SU-DHL-6 (cell line): ENCODE measurements at regions not wholly inside any gene's neighbourhood (a gene's known extent, or its start where the extent isn't known, plus 50 kb on each side); places are given as distances from the start of the nearest gene placed in this dataset.

ENCODE experiments used
- H2AFZ ChIP-seq: fragments of 200-600 bp; sonication (generic); 2 replicates; pipeline ENCODE4 v1.6.1; 2014; ENCODE audit warnings: low read depth, mild to moderate bottlenecking, moderate library complexity, mixed read lengths, antibody characterized with exemption, low read length; ENCODE audit not compliant: severe bottlenecking
- H3F3A ChIP-seq: fragments of 200-600 bp; shearing (Covaris generic); 2 replicates; pipeline ENCODE4 v1.6.0; 2016; ENCODE audit warnings: antibody characterized with exemption, mild to moderate bottlenecking; ENCODE audit not compliant: insufficient read depth
- H3K27ac ChIP-seq: fragments of 200-600 bp; sonication (generic); 2 replicates; pipeline ENCODE4 v1.5.1; 2016; ENCODE audit warnings: low read depth, mild to moderate bottlenecking, low read length, moderate library complexity, mixed read lengths
- H3K27me3 ChIP-seq: fragments of 200-600 bp; sonication (generic), shearing (Covaris generic); 2 replicates; pipeline ENCODE4 v1.6.0; 2014; ENCODE audit warnings: mild to moderate bottlenecking, low read length
- H3K36me3 ChIP-seq: fragments of 200-600 bp; sonication (generic); 2 replicates; pipeline ENCODE4 v1.6.1; 2014; ENCODE audit warnings: mild to moderate bottlenecking, low read length, mixed read lengths
- H3K4me2 ChIP-seq: fragments of 300-600, 200-600 bp; shearing (Covaris generic), sonication (generic); 2 replicates; pipeline ENCODE4 v1.6.0; 2014; ENCODE audit warnings: low read length, low read depth, mild to moderate bottlenecking; ENCODE audit not compliant: poor library complexity, severe bottlenecking
- H3K4me3 ChIP-seq: fragments of 200-600 bp; sonication (generic); 2 replicates; pipeline ENCODE4 v1.5.1; 2014; ENCODE audit warnings: antibody characterized with exemption, low read length, mild to moderate bottlenecking, mixed read lengths; ENCODE audit not compliant: insufficient read depth, poor library complexity, severe bottlenecking
- H3K79me2 ChIP-seq: fragments of 200-600 bp; sonication (generic); 2 replicates; pipeline ENCODE4 v1.6.1; 2014; ENCODE audit warnings: mild to moderate bottlenecking, low read length, moderate library complexity; ENCODE audit not compliant: insufficient read depth
- H3K9ac ChIP-seq: fragments of 200-600 bp; sonication (generic); 2 replicates; pipeline ENCODE4 v1.7.0; 2014; ENCODE audit warnings: mild to moderate bottlenecking, low read length
- H3K9me2 ChIP-seq: fragments of 200-600 bp; sonication (generic); replicated peaks from 2 replicates; pipeline ENCODE4 v1.6.1; 2014; ENCODE audit warnings: low read length; ENCODE audit not compliant: insufficient read depth
- H3K9me3 ChIP-seq: fragments of 200-600 bp; sonication (generic); 2 replicates; pipeline ENCODE4 v1.6.1; 2014; ENCODE audit warnings: low read length, mixed read lengths; ENCODE audit not compliant: insufficient read depth
- H4K20me1 ChIP-seq: fragments of 200-600 bp; sonication (generic); 2 replicates; pipeline ENCODE4 v1.6.1; 2014; ENCODE audit warnings: low read depth, mild to moderate bottlenecking, antibody characterized with exemption, low read length, moderate library complexity, mixed read lengths
- CTCF ChIP-seq: fragments of 200-600 bp; sonication (generic); IDR thresholded peaks from one replicate; pipeline ENCODE4 v1.5.1; 2017; ENCODE audit warnings: antibody characterized with exemption, mild to moderate bottlenecking, low read length, moderate library complexity; ENCODE audit not compliant: insufficient read depth, poor library complexity, severe bottlenecking
- EZH2phosphoT487 ChIP-seq: fragments of 200-600 bp; sonication (generic), shearing (Covaris generic); conservative IDR thresholded peaks from 2 replicates; pipeline ENCODE4 v1.6.1; 2018; ENCODE audit warnings: mild to moderate bottlenecking, antibody characterized with exemption, low read length, moderate library complexity, mixed read lengths

GRCh38 chr5:92713826-92714225 lies 867.2 kb downstream of the NR2F1-AS1 start:
- no peak overlapping the region for H2AFZ ChIP-seq
- H3K27ac ChIP-seq = no peak overlapping the region
- no peaks in the 10 kb centered on the region for H3K79me2 ChIP-seq
- no peaks in the 10 kb centered on the region for H4K20me1 ChIP-seq
- H3K9me2 ChIP-seq = no peaks in the 10 kb centered on the region
- no peaks in the 10 kb centered on the region for H3K27me3 ChIP-seq
- no peaks in the 10 kb centered on the region for H3K9me3 ChIP-seq
- H3K9ac ChIP-seq = no peak overlapping the region
- no peak for TF ChIP-seq CTCF
- no peak for TF ChIP-seq EZH2phosphoT487
- H3K36me3 ChIP-seq = no peaks in the 10 kb centered on the region
- H3K4me3 ChIP-seq = no peak overlapping the region
- no peaks in the 10 kb centered on the region for H3F3A ChIP-seq
- H3K4me2 ChIP-seq = no peak overlapping the region

GRCh38 chr5:92713335-92713743 lies 867.7 kb downstream of the NR2F1-AS1 start:
- H3F3A ChIP-seq = no peaks in the 10 kb centered on the region
- no peak overlapping the region for H3K4me2 ChIP-seq
- H3K9me3 ChIP-seq = no peaks in the 10 kb centered on the region
- H4K20me1 ChIP-seq = no peaks in the 10 kb centered on the region
- no peak overlapping the region for H3K27ac ChIP-seq
- H2AFZ ChIP-seq = no peak overlapping the region
- TF ChIP-seq CTCF (no peak), EZH2phosphoT487 (no peak)
- H3K36me3 ChIP-seq = no peaks in the 10 kb centered on the region
- H3K4me3 ChIP-seq = no peak overlapping the region
- H3K9me2 ChIP-seq = no peaks in the 10 kb centered on the region
- no peak overlapping the region for H3K9ac ChIP-seq
- no peaks in the 10 kb centered on the region for H3K27me3 ChIP-seq
- no peaks in the 10 kb centered on the region for H3K79me2 ChIP-seq

GRCh38 chr5:92711956-92712355 lies 869.1 kb downstream of the NR2F1-AS1 start:
- Histone ChIP-seq H3K9me2 (no peaks in the 10 kb centered on the region), H4K20me1 (no peaks in the 10 kb centered on the region), H3K4me3 (no peak overlapping the region), H3K9ac (no peak overlapping the region), H3K4me2 (no peak overlapping the region), H3K36me3 (no peaks in the 10 kb centered on the region), H3K27ac (no peak overlapping the region), H3F3A (no peaks in the 10 kb centered on the region), H3K79me2 (no peaks in the 10 kb centered on the region), H3K27me3 (no peaks in the 10 kb centered on the region), H2AFZ (no peak overlapping the region), H3K9me3 (no peaks in the 10 kb centered on the region)
- TF ChIP-seq CTCF (no peak), EZH2phosphoT487 (no peak)

GRCh38 chr5:92704590-92704989 lies 876.4 kb downstream of the NR2F1-AS1 start:
- Histone ChIP-seq H2AFZ (no peak overlapping the region), H3K27ac (no peak overlapping the region), H3K4me3 (no peak overlapping the region), H3K4me2 (no peak overlapping the region), H4K20me1 (no peaks in the 10 kb centered on the region), H3K9ac (no peak overlapping the region), H3K9me2 (no peaks in the 10 kb centered on the region), H3F3A (no peaks in the 10 kb centered on the region), H3K79me2 (no peaks in the 10 kb centered on the region), H3K36me3 (no peaks in the 10 kb centered on the region), H3K9me3 (no peaks in the 10 kb centered on the region), H3K27me3 (no peaks in the 10 kb centered on the region)
- TF ChIP-seq CTCF (no peak), EZH2phosphoT487 (no peak)
